NOMO-1 treated with dmso at 0.1 percent for 144 hours (cell line): ENCODE measurements at regions not wholly inside any gene's neighbourhood (a gene's known extent, or its start where the extent isn't known, plus 50 kb on each side); places are given as distances from the start of the nearest gene placed in this dataset.

Experiments used
- DNase-seq: peaks from one replicate; lab custom pipeline; 2025; ENCODE audit not compliant: unreplicated experiment; lab: John Stamatoyannopoulos, UW

DNA sequence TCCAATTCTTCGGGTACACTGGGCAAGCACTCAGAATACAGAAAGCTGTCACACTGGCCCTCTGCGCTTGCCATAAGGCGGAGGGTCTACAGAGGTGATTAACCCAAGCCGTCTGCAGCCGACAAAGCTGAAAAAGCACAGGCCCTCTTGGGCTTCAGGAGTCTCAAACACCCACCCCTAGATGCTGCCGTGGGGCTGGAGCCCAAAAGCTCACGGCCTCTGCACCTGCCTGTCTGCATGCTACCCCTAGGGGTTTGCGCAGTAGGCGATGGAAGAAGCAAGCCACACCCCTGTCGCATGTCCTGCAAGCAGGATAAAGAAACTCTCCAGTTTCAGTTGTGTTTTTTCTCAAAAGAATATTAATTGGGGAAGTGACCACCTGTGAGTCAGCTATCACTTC is 118.8 kb upstream of the PLEKHA5 start:
- DNase-seq, result no peak

DNA sequence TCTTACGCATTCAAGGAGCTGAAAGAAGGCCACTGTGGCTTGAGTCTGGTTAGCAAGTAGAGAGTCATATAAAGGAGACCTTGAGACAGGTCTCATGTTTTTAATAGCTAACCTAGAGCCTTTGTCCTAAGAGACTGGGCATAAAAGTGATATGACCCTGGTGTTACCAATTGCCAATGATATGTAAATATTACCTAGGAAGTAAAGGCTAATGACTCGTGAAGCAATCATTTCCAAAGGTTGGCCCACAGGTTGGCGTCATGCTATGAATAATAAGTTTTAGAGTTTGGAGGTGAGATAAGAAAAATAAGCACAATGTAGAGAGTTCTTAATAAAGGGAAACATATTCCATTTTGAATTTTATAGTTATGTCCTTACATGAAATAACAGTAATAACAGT is 116.6 kb upstream of the PLEKHA5 start:
- no peak for DNase-seq

DNA sequence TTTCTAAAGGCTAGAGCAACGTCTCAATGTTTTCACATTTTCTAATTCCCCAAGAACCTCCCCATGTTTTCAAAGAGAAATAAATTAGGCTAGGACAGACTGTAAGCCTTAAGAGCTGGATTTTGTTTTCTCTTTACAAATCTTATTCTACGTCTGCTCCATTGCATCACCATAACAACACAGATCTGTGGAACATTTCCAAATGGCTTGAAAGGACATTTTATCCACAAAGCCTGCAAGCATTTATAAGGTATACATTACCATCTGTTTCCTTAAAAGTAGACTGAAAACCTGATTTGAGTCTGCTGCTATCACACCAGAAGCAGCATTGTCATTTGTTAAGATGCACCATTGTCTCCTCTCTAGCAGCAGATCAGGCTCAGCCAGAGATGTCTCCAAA is 115.3 kb upstream of the PLEKHA5 start:
- no peak for DNase-seq

DNA sequence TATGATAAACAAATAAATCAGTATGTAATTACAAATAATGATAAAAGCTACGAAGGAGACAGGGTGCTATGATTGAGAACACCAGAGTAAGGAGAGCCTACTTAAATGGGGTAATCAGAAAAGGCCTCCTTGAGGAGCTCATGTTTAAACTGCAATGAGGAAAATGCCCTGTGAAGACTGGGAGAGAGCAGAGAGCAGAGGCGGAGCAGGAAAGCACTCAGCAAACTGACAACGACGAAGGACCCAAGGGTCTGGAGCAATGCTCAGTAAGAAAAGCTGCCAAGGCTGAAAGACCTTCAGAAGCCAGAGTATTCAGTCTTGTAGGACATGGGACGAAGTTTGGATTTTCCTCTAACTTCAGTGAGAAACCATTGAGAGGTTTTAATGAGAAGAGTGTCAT is 114.2 kb upstream of the PLEKHA5 start:
- no peak for DNase-seq

DNA sequence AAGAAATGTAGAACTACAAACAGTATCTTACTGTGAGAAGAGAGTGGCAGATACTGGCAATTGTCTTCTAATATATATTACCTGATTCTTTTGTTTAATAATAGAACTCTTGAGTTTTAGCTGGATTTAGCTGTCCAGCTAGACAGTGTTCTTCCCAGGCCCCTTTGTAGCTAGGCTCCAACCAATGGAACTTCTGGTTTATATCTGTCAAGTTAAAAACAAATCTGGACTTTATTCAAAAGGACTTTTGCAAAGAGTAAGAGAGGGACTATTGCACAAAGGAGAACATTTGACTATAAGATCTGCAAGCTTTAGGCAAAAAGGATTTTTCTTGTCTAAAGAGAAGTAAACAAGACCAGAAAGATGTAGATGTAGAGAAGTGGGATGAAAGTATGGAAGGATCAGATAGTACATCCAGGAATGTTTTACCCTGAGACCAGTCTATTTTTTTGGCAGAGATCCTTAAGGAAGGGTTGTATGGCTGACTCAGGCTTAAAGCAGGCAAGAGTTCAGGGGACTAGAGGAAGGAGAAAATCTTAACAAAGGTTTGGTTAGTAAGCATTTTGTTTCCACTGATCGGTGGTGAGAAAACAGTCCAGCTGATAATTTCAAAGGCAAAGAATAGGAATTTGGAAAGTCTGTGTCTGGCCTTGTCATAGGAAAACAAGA is 111.1 kb upstream of the PLEKHA5 start:
- no peak for DNase-seq

DNA sequence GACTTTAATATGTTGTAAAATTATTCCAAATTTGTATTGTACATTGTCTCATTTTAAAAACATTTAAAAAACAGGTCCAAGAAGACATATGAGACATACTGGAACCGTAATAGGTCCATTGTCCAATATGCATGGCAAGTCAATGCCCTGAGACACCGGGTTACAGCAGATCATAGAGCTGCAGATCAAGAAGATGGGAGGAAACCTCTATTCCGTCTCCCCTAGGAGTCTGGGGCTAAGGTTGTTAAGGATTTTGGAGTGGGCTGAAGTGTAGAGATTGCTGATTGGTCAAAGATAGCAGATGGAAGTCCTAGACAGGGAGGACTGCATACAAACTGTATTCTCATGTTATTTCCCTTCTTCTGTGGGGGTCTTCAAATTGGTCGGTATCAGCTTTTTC is 108.3 kb upstream of the PLEKHA5 start:
- no peak for DNase-seq

DNA sequence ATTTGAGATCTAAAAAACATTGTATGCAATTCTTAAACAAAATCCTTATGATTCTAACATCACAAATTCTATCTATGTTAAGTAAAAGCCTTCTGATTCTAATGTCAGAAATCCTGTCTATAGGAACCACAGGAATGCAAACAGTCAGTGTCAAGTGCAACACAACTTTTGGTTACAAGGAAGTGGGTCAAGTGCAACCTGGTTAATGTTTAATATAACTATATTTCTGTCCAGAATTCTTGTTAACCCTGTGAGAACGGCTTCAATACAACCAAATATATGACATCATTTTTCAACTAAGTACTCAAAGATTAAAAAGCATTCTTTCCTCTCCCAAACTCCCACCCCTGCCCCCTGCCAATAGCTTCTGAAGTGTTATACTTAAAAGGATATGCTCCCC is 107.9 kb upstream of the PLEKHA5 start:
- DNase-seq, result no peak

DNA sequence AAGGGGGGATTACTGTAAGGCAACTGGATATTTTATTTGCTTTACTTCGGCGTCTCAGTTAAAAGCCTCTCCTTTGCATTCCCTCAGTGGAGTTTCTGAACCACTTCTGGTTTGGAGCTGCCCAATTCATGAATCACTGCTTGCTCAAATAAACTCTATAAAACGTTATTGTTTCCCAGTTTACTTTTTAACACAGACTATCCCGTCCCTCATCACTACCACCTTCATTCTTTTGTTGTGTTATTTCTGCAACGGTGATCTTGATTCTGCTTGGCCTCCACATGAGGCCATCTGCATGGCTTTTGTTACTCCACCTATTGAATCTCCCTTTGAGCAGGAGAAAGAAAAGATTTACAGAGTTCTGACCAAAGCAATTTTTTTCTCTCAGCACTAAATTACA is 104.0 kb upstream of the PLEKHA5 start:
- DNase-seq, result no peak

DNA sequence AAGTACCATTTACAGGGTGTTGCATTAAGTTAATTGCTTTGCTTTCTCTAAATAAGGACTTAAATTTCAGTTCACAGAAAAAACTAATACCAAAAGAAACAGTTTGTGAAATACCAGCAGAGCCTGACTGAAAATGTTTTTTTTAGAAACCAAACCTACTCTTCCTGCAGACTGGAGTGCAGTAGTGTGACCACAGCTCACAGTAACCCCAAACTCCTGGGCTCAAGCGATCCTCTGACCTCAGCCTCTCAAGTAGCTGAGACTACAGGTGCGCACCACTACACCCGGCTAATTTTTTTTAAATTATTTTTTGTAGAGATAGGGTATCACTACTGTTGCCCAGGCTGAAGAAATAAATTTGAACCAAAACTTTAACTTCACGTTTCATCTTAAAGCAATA is 103.5 kb upstream of the PLEKHA5 start:
- DNase-seq, result no peak

DNA sequence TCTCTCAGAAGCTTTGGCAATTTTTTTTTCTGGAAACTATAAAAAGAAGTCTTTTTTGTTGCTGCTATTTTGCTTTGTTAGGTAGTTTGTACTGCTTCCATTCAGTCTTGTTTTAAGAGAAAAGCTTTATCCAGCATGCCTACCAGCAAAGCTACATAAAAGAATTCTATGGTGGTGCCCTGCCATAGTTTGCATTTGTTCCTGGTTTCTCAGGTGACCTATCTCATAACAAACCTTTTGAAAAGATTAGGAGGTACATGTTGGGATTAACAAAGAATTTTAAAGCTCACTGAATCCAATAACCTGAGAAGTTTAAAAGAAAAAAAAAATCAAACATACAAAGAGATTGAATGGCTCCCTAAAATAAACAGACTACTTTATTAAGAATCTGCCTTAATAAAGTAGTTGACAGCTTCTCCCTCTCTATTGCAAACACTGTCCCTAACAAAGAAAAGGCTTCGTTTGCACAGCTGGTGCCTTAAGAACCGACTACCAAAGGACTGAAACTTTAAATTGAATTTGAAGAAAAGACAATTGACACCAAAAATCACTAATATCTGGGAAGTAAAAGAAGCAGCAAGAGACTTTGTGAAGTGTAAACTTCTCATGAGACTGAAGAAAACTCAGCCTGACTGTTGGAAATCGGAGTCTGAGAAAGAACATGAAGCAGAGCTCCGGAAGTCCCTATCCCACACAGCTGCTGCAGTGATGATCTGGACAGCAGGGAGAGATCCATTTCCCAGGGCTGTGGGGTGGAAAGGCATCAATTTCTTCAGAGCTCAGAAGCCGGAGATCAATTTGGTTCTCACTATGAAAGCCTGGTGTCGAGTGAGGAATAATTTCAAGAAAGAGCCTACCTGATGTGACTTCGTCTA is 102.7 kb upstream of the PLEKHA5 start:
- DNase-seq, result no peak

DNA sequence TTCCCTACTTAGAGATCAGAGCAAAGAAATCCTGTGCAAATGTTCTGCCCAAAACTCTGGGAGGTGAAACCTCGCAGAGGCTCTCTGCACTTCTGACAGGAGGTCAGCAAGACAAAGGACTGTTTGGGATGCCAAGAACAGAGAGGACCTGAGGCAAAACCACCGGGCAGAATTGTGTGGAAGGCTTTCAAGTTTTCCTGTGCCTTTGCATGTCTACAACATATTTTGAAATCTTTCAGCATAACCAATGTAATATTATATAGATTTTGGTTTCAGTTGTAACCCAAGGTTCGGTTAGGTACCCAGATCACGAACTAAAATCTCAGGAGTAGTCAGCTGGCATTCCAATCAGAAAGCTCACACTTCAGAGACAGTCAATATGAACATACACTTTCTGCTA is 99.4 kb upstream of the PLEKHA5 start:
- DNase-seq, result no peak

DNA sequence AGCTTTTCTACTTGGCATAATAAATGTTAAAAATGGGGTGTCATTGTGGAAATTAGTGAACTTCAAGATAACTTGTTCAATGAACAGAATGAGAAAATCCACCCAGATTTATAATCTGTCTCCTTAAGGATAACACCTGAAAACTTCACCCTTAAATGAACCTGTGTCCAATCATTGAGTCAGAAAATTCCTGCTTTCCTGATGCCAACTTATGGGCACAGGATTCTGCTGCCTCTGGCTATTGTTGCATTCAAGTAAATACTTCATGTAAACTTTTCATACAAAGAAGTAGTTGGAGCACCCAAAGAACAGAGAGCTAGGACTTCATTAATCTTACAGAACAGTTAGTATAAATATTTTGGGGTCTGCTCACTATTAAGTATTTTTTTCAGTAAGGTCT is 98.9 kb upstream of the PLEKHA5 start:
- no peak for DNase-seq

DNA sequence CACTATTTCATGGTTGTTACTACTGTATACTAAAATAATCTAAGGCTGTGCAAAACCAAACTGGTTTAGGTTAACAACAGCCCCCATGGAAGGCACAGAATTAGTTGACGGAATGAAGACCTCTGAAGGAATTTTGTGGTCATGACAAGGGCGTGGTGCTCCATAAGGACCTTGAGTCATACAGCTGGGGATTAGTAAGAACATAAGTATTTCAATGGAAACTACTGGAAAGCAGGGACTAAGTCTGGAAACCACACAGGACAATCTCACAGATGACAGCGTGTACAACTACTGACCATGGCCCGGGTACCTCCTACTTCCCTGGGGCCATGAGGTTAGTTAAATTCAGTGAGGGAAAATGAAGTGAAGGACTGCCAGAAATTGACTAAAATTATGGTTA is 98.5 kb upstream of the PLEKHA5 start:
- no peak for DNase-seq

DNA sequence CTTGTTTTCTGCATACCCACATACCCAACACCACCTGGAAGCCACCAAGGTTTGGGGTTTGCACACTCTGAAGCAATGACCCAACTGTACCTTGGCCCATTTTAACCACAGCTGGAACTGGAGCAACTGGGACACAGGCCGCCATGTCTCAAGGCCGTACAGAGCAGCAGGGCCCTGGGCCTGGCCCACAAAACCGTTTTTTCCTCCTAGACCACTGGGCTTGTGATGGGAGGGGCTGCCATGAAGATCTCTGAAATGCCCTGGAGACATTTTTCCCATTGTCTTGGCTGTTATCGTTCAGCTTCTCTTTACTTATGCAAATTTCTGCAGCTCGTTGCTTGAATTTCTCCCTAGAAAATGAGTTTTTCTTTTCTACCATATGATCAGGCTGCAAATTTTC is 96.7 kb upstream of the PLEKHA5 start:
- no peak for DNase-seq

DNA sequence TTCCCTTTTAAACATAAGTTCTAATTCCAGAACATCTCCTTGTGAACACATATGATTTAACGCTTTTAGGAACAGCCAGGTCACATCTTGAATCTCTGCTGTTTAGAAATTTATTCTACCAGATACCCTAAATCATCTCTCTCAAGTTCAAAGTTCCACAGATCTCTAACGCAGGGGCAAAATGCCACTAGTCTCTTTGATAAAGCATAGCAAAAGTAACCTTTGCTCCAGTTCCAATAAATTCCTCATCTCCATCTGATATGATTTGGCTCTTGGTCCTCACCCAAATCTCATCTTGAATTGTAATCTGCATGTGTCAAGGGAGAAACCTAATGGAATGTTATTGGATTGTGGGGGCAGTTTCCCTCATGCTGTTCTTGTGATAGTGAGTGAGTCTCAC is 96.3 kb upstream of the PLEKHA5 start:
- DNase-seq, result no peak

DNA sequence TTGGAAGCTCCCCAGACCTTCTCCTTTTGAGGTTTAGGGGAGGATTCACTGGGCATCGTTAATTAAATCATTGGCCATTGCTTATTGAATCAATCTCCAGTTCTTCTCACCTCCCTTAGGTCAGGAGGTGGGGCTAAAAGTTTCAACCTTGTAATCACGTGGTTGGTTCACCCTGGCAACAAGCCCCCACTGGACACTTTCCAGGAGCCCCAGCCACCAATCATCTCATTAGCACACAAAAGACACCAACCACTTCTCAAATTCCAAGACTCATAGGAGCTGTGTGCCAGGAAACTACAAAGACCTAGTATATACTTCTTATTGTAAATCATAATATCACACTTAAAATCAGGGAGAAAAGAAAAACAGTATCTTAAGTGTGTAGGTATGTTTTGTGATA is 94.6 kb upstream of the PLEKHA5 start:
- DNase-seq, result no peak

DNA sequence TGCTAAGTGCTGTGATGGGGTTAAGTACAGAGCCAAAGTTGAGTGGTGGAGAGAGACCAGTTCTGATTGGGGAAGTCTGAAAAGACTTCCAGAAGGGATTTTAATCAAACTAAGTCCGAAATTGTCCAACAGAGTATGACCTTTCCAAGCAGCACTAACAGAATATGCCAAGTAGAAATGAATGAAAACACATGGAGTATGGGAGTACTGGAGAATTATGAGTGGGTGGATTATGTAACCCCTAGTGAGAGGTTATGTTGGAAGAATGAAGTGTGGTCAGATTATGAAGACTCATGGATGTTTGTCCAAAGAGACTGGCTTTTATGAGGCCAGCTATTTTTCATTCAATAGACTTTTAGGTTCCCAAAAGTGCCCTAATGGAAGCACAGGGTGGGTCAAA is 94.0 kb upstream of the PLEKHA5 start:
- no peak for DNase-seq

DNA sequence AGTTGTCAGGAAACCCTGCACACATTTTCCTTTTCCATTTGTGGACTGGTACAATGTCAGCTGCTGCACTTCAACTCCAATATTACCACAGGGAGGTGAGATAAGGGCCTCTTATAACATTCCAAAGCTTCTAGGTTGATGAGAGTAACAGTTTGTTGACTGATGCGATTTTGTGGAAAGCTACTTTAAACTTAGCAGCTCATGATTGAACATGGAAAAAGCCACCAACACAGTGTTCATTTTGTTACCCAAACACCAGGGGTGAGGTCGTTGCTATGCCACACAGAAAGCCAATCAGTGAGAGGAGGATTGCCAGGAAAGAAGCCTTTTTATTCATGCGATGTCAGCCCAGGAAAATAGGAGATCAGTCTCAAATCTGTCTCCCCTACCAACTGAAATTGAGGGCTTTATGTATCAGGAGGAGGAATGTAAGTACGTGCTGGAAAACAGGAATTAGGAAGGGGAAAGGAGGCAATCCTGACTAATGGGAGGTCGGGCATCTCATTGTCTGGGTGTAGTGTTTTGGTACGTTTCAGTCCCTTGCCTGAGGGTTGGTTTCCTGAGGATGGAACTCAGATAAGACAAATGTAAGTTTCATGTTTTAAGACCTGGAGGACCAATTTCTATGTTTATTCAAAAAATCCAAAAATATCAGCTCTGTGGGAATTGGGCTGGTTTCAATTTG is 92.7 kb upstream of the PLEKHA5 start:
- DNase-seq, result no peak

DNA sequence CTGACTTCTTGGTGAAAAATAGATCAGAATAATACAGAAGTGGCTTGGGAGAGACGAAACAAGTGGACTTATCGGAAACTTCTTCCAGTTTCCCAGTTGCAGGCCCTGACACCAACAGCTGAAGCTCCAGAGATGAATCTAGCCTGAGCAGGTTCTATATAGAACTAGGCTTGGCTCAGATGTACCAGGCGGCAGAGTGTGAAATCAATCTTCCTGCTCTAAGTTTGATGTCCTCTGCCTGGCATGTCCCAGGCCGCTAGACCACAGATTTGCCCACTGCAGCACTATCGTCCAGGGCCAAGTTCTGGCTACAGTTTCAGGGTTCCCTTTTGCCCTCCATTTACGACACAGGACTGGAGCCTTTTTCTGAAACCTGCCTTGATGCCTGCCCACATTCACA is 91.3 kb upstream of the PLEKHA5 start:
- DNase-seq, result no peak

DNA sequence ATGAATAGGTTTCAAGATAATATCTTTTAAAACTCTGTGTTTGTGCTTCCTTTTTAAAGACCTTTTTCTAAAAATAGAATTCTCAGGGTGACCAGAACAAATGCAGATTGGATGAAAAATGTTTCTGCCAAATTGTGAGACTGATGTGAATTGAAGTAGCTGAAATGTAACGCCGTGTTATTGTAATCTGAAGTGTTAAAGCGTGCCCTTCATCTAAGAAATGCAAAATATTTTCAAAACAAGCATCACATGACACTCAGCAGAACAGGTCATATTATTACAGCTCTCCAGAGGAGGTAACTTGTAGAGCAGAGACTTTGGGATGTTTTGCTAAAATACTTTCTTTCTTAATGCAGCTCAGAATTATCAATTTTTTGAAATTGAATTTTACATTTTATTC is 90.0 kb upstream of the PLEKHA5 start:
- no peak for DNase-seq

DNA sequence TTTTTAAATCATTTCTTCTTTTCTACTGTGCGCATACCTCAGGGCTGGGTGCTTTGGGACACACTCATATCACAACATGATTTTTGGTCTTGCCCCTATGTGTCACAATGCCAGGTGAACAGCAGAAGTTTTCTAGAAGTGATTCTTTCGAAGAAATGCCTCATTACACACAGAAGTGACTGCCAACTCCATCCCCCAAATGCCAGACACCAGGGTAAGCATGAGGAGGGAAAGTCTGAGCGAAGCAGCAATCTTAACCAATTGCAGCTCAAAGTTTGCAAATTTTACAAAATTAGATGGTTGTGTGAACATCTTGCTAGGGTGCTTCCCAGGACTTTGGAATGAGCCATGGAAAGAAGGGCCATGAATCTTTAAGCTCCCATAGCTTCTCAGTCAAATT is 87.3 kb upstream of the PLEKHA5 start:
- no peak for DNase-seq

DNA sequence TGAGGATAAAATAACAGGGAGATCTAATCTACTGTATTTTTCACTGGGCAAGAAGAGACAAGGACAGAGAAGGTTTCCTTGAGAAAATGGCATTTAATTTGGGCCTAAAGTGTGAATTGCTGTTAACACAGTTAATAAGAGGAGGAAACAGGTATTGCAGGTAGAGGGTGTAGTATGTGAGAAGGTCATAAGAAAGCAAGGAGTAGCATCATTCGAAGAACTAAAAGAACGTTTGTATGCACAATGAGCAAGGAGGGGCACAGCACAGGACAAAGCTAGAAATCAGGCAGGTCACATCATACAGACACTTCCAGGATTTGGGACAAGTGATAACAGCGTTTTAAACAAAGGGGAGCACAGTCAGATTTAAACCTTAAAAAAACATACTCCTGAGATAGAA is 85.1 kb upstream of the PLEKHA5 start:
- DNase-seq, result no peak
